BE2C (cell line): ENCODE measurements at regions not wholly inside any gene's neighbourhood (a gene's known extent, or its start where the extent isn't known, plus 50 kb on each side); places are given as distances from the start of the nearest gene placed in this dataset.
A peak's percentile ranks its signal among the peaks of the same experiment; 100 is the strongest.

ENCODE experiments used
- DNase-seq: peaks from one replicate; pipeline ENCODE4 v3.0.0-alpha.2; 2020
- H3K27me3 ChIP-seq: fragments of 250-450 bp; sonication (Bioruptor Pico); 2 replicates; pipeline ENCODE4 v1.5.1; 2020; ENCODE audit warnings: mild to moderate bottlenecking
- H3K36me3 ChIP-seq: fragments of 250-450 bp; sonication (Bioruptor Pico); 2 replicates; pipeline ENCODE4 v1.5.1; 2020; ENCODE audit warnings: mild to moderate bottlenecking
- H3K4me1 ChIP-seq: fragments of 250-450 bp; sonication (Bioruptor Pico); 2 replicates; pipeline ENCODE4 v1.5.1; 2020
- H3K4me3 ChIP-seq: 2 replicates; pipeline ENCODE4 v1.5.1; 2011; ENCODE audit warnings: low read depth, low read length
- H3K9me3 ChIP-seq: fragments of 250-450 bp; sonication (Bioruptor Pico); 2 replicates; pipeline ENCODE4 v1.5.1; 2020
- CTCF ChIP-seq: IDR thresholded peaks from 2 replicates; pipeline ENCODE4 v1.5.1; 2012; ENCODE audit warnings: mild to moderate bottlenecking, low read depth, low read length

- peaks cover 26% of the 10 kb centered on the region for H3K4me1 ChIP-seq
- no peaks in the 10 kb centered on the region for H3K9me3 ChIP-seq
- DNase-seq = peak; percentile 16
- H3K27me3 ChIP-seq = no peaks in the 10 kb centered on the region
- no peak overlapping the region for H3K4me3 ChIP-seq
- no peak for TF ChIP-seq CTCF
- no peaks in the 10 kb centered on the region for H3K36me3 ChIP-seq
These were observed 264.8 kb upstream of the ZPLD1 start for GRCh38 chr3:102169915-102170479.

GRCh38 chr3:102170545-102170944, 264.3 kb upstream of the ZPLD1 start:
- peaks cover 31% of the 10 kb centered on the region for H3K4me1 ChIP-seq
- H3K27me3 ChIP-seq = no peaks in the 10 kb centered on the region
- H3K36me3 ChIP-seq = no peaks in the 10 kb centered on the region
- DNase-seq = no peak
- H3K9me3 ChIP-seq = no peaks in the 10 kb centered on the region
- TF ChIP-seq CTCF = no peak
- no peak overlapping the region for H3K4me3 ChIP-seq

- TF ChIP-seq CTCF = no peak
- DNase-seq = no peak
These were observed 260.5 kb upstream of the ZPLD1 start for GRCh38 chr3:102174312-102174712.

GRCh38 chr3:102174832-102175374, 259.9 kb upstream of the ZPLD1 start:
- Histone ChIP-seq H3K4me3 (no peak overlapping the region), H3K4me1 (peaks cover 40% of the 10 kb centered on the region), H3K9me3 (no peaks in the 10 kb centered on the region), H3K27me3 (no peaks in the 10 kb centered on the region), H3K36me3 (no peaks in the 10 kb centered on the region)
- DNase-seq = no peak
- TF ChIP-seq CTCF = no peak; the same call in 1 of the 2 replicates

More at GRCh38 chr3:102174312-102174712, 260.5 kb upstream of the ZPLD1 start:
- Histone ChIP-seq H3K4me1 (peaks cover 39% of the 10 kb centered on the region), H3K4me3 (no peak overlapping the region), H3K36me3 (no peaks in the 10 kb centered on the region), H3K27me3 (no peaks in the 10 kb centered on the region), H3K9me3 (no peaks in the 10 kb centered on the region)

DNA sequence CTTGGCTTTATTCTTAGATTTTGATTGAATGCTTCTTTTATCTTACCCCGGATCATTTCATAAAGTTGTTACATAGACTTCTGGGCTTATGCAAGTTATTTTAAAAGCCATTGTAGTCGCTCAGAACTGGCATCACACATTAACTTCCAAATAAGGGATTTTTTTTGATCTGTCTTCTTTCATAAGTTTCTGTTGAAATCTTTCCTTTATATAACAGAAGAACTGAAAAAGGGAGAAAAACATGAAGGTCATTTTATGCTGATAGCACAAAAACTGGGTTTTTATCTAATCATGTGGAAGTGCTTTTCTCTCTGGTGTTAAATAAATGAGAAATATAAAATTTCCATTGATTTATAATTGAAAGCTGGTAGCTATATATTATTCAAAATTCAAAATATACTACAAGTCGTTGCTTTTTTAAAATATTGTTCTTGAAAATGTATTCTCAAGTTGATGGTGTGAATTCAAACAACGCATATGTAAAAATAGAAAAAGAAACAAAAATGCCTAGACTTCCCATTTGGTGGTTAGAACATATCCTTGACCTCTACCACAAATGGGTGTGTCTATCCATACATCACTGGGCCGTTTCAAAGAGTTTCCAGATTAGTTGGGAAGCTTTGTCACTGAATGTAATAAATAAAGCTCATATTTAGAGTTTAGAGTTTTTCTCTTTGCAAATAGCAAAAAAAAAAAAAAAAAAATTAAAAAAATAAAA, 258.3 kb upstream of the ZPLD1 start:
- no peak for TF ChIP-seq CTCF
- no peaks in the 10 kb centered on the region for H3K9me3 ChIP-seq
- no peak for DNase-seq
- H3K27me3 ChIP-seq = no peaks in the 10 kb centered on the region
- no peak overlapping the region for H3K4me3 ChIP-seq
- H3K4me1 ChIP-seq = peaks cover 40% of the 10 kb centered on the region
- H3K36me3 ChIP-seq = no peaks in the 10 kb centered on the region
